NCI-H82 treated with DMSO at 0.1 percent for 48 hours (cell line): ENCODE measurements at regions not wholly inside any gene's neighbourhood (a gene's known extent, or its start where the extent isn't known, plus 50 kb on each side); places are given as distances from the start of the nearest gene placed in this dataset.

Experiments used
- DNase-seq: peaks from one replicate; lab custom pipeline; 2025; ENCODE audit not compliant: unreplicated experiment; lab: John Stamatoyannopoulos, UW

GRCh38 chr18:44119607-44120006, 561.1 kb upstream of the SETBP1 start:
- DNase-seq: no peak

GRCh38 chr18:44123743-44124142, 556.9 kb upstream of the SETBP1 start:
- DNase-seq: no peak

GRCh38 chr18:44125446-44125845, 555.2 kb upstream of the SETBP1 start:
- no peak for DNase-seq

- no peak for DNase-seq
These were observed 554.1 kb upstream of the SETBP1 start for GRCh38 chr18:44126598-44126997.

GRCh38 chr18:44128365-44128764, 552.3 kb upstream of the SETBP1 start:
- DNase-seq: no peak

GRCh38 chr18:44130376-44130942, 550.2 kb upstream of the SETBP1 start:
- peak; percentile 10 for DNase-seq

- DNase-seq: no peak
These were observed 547.2 kb upstream of the SETBP1 start for GRCh38 chr18:44133483-44133882.

GRCh38 chr18:44134447-44134846, 546.2 kb upstream of the SETBP1 start:
- no peak for DNase-seq

- DNase-seq: no peak
These were observed 544.9 kb upstream of the SETBP1 start for GRCh38 chr18:44135741-44136140.

- DNase-seq: no peak
These were observed 544.4 kb upstream of the SETBP1 start for GRCh38 chr18:44136326-44136725.

- DNase-seq: no peak
These were observed 537.6 kb upstream of the SETBP1 start for GRCh38 chr18:44143072-44143471.

GRCh38 chr18:44149706-44150105, 531.0 kb upstream of the SETBP1 start:
- no peak for DNase-seq

- no peak for DNase-seq
These were observed 526.7 kb upstream of the SETBP1 start for GRCh38 chr18:44153981-44154380.

- DNase-seq: no peak
These were observed 524.6 kb upstream of the SETBP1 start for GRCh38 chr18:44156126-44156525.

GRCh38 chr18:44156776-44157335, 523.8 kb upstream of the SETBP1 start:
- DNase-seq: no peak

GRCh38 chr18:44170208-44170880, 510.3 kb upstream of the SETBP1 start:
- DNase-seq: no peak

GRCh38 chr18:44171301-44171700, 509.4 kb upstream of the SETBP1 start:
- DNase-seq: no peak

GRCh38 chr18:44175891-44176290, 504.8 kb upstream of the SETBP1 start:
- no peak for DNase-seq

- DNase-seq: no peak
These were observed 502.2 kb upstream of the SETBP1 start for GRCh38 chr18:44178476-44178875.

GRCh38 chr18:44179693-44180092, 501.0 kb upstream of the SETBP1 start:
- no peak for DNase-seq

GRCh38 chr18:44180683-44181082, 500.0 kb upstream of the SETBP1 start:
- DNase-seq: no peak

GRCh38 chr18:44181951-44182747, 498.5 kb upstream of the SETBP1 start:
- DNase-seq: no peak
